OCI-LY7 (cell line): ENCODE measurements at regions not wholly inside any gene's neighbourhood (a gene's known extent, or its start where the extent isn't known, plus 50 kb on each side); places are given as distances from the start of the nearest gene placed in this dataset.

Experiments used
- BruUV-seq: library from RNA; stranded (reverse); fragments of 400-500 nt; replicated peaks from 2 replicates; lab custom pipeline; 2021; lab: Mats Ljungman, UMichigan
- CTCF ChIA-PET: fragments of 300-600 bp; sonication (Branson Sonifier 250); formaldehyde crosslinking; loops from one replicate; lab custom pipeline; 2022; ENCODE audit warnings: antibody characterized with exemption; ENCODE audit not compliant: unreplicated experiment; lab: Charles Lee
- POLR2A ChIA-PET: fragments of 300-600 bp; sonication (Branson Sonifier 250); formaldehyde crosslinking; loops from one replicate; lab custom pipeline; 2022; ENCODE audit warnings: antibody characterized with exemption; lab: Charles Lee
- DNase-seq: peaks from one replicate; pipeline ENCODE4 v3.0.0-alpha.2; 2015; ENCODE audit warnings: low spot score
- H2AFZ ChIP-seq: fragments of 200-600 bp; sonication (generic), shearing (Covaris generic); 2 replicates; pipeline ENCODE4 v1.6.1; 2014; ENCODE audit warnings: mild to moderate bottlenecking, antibody characterized with exemption, low read length, moderate library complexity
- H3K27ac ChIP-seq: fragments of 200-600 bp; sonication (generic); 2 replicates; pipeline ENCODE4 v1.5.1; 2014; ENCODE audit warnings: mixed run types, low read depth, mild to moderate bottlenecking, moderate library complexity, low read length, inconsistent platforms; ENCODE audit not compliant: poor library complexity, severe bottlenecking
- H3K36me3 ChIP-seq: fragments of 200-600 bp; sonication (generic); 2 replicates; pipeline ENCODE4 v1.6.1; 2014; ENCODE audit warnings: mild to moderate bottlenecking, antibody characterized with exemption, low read length, moderate library complexity, mixed read lengths; ENCODE audit not compliant: insufficient read depth
- H3K4me1 ChIP-seq: fragments of 200-600 bp; sonication (generic); 2 replicates; pipeline ENCODE4 v1.5.1; 2014; ENCODE audit warnings: mild to moderate bottlenecking, low read length; ENCODE audit not compliant: insufficient read depth, poor library complexity, severe bottlenecking
- H3K4me2 ChIP-seq: fragments of 200-600 bp; sonication (generic); 2 replicates; pipeline ENCODE4 v1.6.1; 2014; ENCODE audit warnings: mild to moderate bottlenecking, low read length
- H3K4me3 ChIP-seq: fragments of 200-600 bp; sonication (generic); 2 replicates; pipeline ENCODE4 v1.5.1; 2014; ENCODE audit warnings: mild to moderate bottlenecking, low read depth, low read length; ENCODE audit not compliant: poor library complexity, severe bottlenecking
- H3K79me2 ChIP-seq: fragments of 200-600 bp; sonication (generic); 2 replicates; pipeline ENCODE4 v1.6.1; 2016; ENCODE audit warnings: low read depth, mild to moderate bottlenecking, low read length, moderate library complexity, mixed read lengths; ENCODE audit not compliant: insufficient read depth
- H3K9me2 ChIP-seq: fragments of 200-600 bp; sonication (generic); 2 replicates; pipeline ENCODE4 v1.6.1; 2016; ENCODE audit warnings: mild to moderate bottlenecking, low read length, mixed read lengths; ENCODE audit not compliant: insufficient read depth
- H3K9me3 ChIP-seq: fragments of 200-600 bp; sonication (generic); 2 replicates; pipeline ENCODE4 v1.6.1; 2014; ENCODE audit warnings: mild to moderate bottlenecking, mixed run types, low read length, mixed read lengths
- H4K20me1 ChIP-seq: fragments of 200-600 bp; sonication (generic); 2 replicates; pipeline ENCODE4 v1.6.1; 2014; ENCODE audit warnings: mild to moderate bottlenecking, antibody characterized with exemption, low read length, moderate library complexity, mixed read lengths; ENCODE audit not compliant: insufficient read depth
- CTCF ChIP-seq: fragments of 200-600 bp; sonication (generic); conservative IDR thresholded peaks from 2 replicates; pipeline ENCODE4 v1.5.1; 2014; ENCODE audit warnings: mild to moderate bottlenecking, antibody characterized with exemption, low read length, moderate library complexity, mixed read lengths
- EZH2phosphoT487 ChIP-seq: fragments of 200-600 bp; sonication (generic); IDR thresholded peaks from 2 replicates; pipeline ENCODE4 v1.6.1; 2018; ENCODE audit warnings: low read depth, borderline replicate concordance, mild to moderate bottlenecking, mixed run types, antibody characterized with exemption, low read length, moderate library complexity, mixed read lengths
- intact Hi-C: fragments of 100-400 bp; cut with micrococcal nuclease; formaldehyde crosslinking; loops from one replicate; pipeline ENCODE4 v1.10.0; 2022; ENCODE audit not compliant: unreplicated experiment

GRCh38 chr10:47241946-47242867 lies 57.8 kb upstream of the GDF10 start:
- no peaks in the 10 kb centered on the region for H3K36me3 ChIP-seq
- ChIA-PET POLR2A (no interaction called here), CTCF (no interaction called here)
- no peak for DNase-seq
- H3K4me3 ChIP-seq, result no peak overlapping the region
- H2AFZ ChIP-seq, result no peak overlapping the region
- no peak for TF ChIP-seq CTCF
- no peak for TF ChIP-seq EZH2phosphoT487
- no TSS peak for BruUV-seq
- no peak overlapping the region for H3K4me2 ChIP-seq
- no peaks in the 10 kb centered on the region for H3K79me2 ChIP-seq
- no peak overlapping the region for H3K27ac ChIP-seq
- H3K9me3 ChIP-seq, result no peaks in the 10 kb centered on the region
- intact Hi-C loops, result no loop called here
- no peaks in the 10 kb centered on the region for H4K20me1 ChIP-seq
- H3K9me2 ChIP-seq, result no peaks in the 10 kb centered on the region
- H3K4me1 ChIP-seq, result no peaks in the 10 kb centered on the region

GRCh38 chr10:47243356-47243755 lies 56.6 kb upstream of the GDF10 start:
- POLR2A ChIA-PET, result no interaction called here
- intact Hi-C loops, result no loop called here

More at GRCh38 chr10:47243356-47243755, 56.6 kb upstream of the GDF10 start:
- Histone ChIP-seq H3K36me3 (no peaks in the 10 kb centered on the region), H3K9me2 (no peaks in the 10 kb centered on the region), H3K79me2 (no peaks in the 10 kb centered on the region), H3K27ac (no peak overlapping the region), H2AFZ (no peak overlapping the region), H3K4me2 (no peak overlapping the region), H3K4me3 (no peak overlapping the region), H4K20me1 (no peaks in the 10 kb centered on the region), H3K4me1 (no peaks in the 10 kb centered on the region), H3K9me3 (no peaks in the 10 kb centered on the region)
- CTCF ChIA-PET, result no interaction called here
- no TSS peak for BruUV-seq
- DNase-seq, result no peak
- TF ChIP-seq EZH2phosphoT487 (no peak), CTCF (no peak)
